ENCODE measurements at regions not wholly inside any gene's neighbourhood (a gene's known extent, or its start where the extent isn't known, plus 50 kb on each side); places are given as distances from the start of the nearest gene placed in this dataset.

GRCh38 chr17:63337579-63337978, 108.5 kb downstream of the CYB561 start:
- Histone ChIP-seq H2AFZ (ENCODE audit: low read depth) (no peak overlapping the region), H3K4me2 (no peak overlapping the region), H3K36me3 (ENCODE audit: insufficient read depth) (no peaks in the 10 kb centered on the region), H4K20me1 (ENCODE audit: insufficient read depth) (no peaks in the 10 kb centered on the region), H3K4me3 (IDR thresholded peaks at IDR 0.05; ENCODE audit: insufficient read depth, low read depth, low read length) (no peak overlapping the region), H3K4me1 (ENCODE audit: low read depth, poor library complexity, severe bottlenecking) (no peaks in the 10 kb centered on the region), H3K79me2 (ENCODE audit: insufficient read depth, low read depth) (no peaks in the 10 kb centered on the region), H3K27me3 (ENCODE audit: insufficient read depth, low read depth) (no peaks in the 10 kb centered on the region), H3K9ac (no peak overlapping the region), H3K27ac (no peak overlapping the region)
- no peak for TF ChIP-seq CTCF (conservative IDR thresholded peaks at IDR 0.05; ENCODE audit: low read depth, low read length)

DNA sequence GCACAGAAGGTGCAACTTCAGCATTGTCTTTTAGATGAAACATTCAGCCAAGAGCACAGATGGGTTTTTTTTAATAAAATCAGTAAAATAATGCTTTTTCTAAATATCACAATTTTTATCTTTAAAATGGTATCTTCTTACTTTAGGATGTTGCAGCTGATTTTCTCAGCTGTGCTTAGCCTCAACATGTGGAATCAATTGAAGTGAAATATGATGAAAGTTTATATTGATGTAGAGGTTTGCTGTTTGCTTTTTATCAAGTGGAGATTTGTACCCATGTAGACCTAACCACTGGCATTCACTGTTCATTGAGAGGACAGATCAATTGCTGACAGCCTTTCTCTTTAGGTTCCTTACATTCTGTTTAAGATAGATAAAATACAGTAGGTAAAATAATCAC, 107.8 kb downstream of the CYB561 start:
- Histone ChIP-seq H3K4me2 (no peak overlapping the region), H4K20me1 (ENCODE audit: insufficient read depth) (no peaks in the 10 kb centered on the region), H3K36me3 (ENCODE audit: insufficient read depth) (no peaks in the 10 kb centered on the region), H3K9ac (no peak overlapping the region), H3K27ac (no peak overlapping the region), H3K4me1 (ENCODE audit: low read depth, poor library complexity, severe bottlenecking) (no peaks in the 10 kb centered on the region), H3K27me3 (ENCODE audit: insufficient read depth, low read depth) (no peaks in the 10 kb centered on the region), H2AFZ (ENCODE audit: low read depth) (no peak overlapping the region), H3K4me3 (IDR thresholded peaks at IDR 0.05; ENCODE audit: insufficient read depth, low read depth, low read length) (no peak overlapping the region), H3K79me2 (ENCODE audit: insufficient read depth, low read depth) (no peaks in the 10 kb centered on the region)
- TF ChIP-seq CTCF (conservative IDR thresholded peaks at IDR 0.05; ENCODE audit: low read depth, low read length), result no peak

DNA sequence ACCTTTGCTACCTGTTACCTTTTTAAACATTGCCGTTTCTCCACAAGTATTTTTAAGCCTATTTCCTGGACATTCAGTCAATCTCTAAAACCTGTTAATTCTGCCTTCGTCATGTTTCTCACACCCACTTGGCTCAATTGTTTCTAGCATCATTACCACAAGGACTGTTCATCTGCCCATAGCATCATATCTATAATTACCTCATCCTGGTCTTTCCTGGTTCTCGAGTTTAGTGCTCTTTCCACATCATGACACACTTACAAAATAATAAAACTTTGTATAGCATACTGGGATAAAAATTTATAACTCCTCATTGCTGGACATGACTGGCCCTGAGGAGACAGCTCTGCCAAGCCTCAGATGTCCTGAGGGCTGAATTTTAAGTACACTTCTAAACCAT, 104.8 kb downstream of the CYB561 start:
- no peaks in the 10 kb centered on the region for H3K27me3 ChIP-seq (ENCODE audit: insufficient read depth, low read depth)
- no peak overlapping the region for H3K4me3 ChIP-seq (IDR thresholded peaks at IDR 0.05; ENCODE audit: insufficient read depth, low read depth, low read length)
- no peak overlapping the region for H2AFZ ChIP-seq (ENCODE audit: low read depth)
- no peak overlapping the region for H3K4me2 ChIP-seq
- no peaks in the 10 kb centered on the region for H3K79me2 ChIP-seq (ENCODE audit: insufficient read depth, low read depth)
- no peaks in the 10 kb centered on the region for H3K4me1 ChIP-seq (ENCODE audit: low read depth, poor library complexity, severe bottlenecking)
- TF ChIP-seq CTCF (conservative IDR thresholded peaks at IDR 0.05; ENCODE audit: low read depth, low read length), result no peak
- H3K9ac ChIP-seq, result no peak overlapping the region
- no peaks in the 10 kb centered on the region for H3K36me3 ChIP-seq (ENCODE audit: insufficient read depth)
- H3K27ac ChIP-seq, result no peak overlapping the region
- H4K20me1 ChIP-seq (ENCODE audit: insufficient read depth), result no peaks in the 10 kb centered on the region

DNA sequence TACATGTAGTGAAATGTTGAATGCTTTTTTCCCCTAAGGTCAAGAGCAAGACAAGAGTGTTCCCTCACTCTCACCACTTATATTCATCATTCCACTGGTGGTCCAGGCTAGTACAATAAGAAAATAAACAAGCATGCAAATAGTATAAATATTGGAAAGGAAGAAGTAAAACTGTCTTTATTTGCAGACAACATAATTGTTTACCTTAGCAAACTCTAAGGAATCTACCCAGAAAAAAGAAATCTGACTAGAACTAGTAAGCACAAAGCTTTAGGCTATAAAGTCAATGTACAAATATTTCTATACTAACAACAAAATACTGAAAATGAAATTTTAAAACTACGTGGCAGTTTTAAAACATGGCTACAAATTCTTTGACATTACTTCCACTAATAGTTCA, 101.7 kb downstream of the CYB561 start:
- H3K9ac ChIP-seq, result no peak overlapping the region
- no peaks in the 10 kb centered on the region for H3K36me3 ChIP-seq (ENCODE audit: insufficient read depth)
- TF ChIP-seq CTCF (conservative IDR thresholded peaks at IDR 0.05; ENCODE audit: low read depth, low read length), result no peak
- H3K27ac ChIP-seq, result no peak overlapping the region
- H4K20me1 ChIP-seq (ENCODE audit: insufficient read depth), result no peaks in the 10 kb centered on the region
- H3K79me2 ChIP-seq (ENCODE audit: insufficient read depth, low read depth), result no peaks in the 10 kb centered on the region
- H3K4me2 ChIP-seq, result no peak overlapping the region
- no peaks in the 10 kb centered on the region for H3K4me1 ChIP-seq (ENCODE audit: low read depth, poor library complexity, severe bottlenecking)
- H3K4me3 ChIP-seq (IDR thresholded peaks at IDR 0.05; ENCODE audit: insufficient read depth, low read depth, low read length), result no peak overlapping the region
- H3K27me3 ChIP-seq (ENCODE audit: insufficient read depth, low read depth), result no peaks in the 10 kb centered on the region
- no peak overlapping the region for H2AFZ ChIP-seq (ENCODE audit: low read depth)

DNA sequence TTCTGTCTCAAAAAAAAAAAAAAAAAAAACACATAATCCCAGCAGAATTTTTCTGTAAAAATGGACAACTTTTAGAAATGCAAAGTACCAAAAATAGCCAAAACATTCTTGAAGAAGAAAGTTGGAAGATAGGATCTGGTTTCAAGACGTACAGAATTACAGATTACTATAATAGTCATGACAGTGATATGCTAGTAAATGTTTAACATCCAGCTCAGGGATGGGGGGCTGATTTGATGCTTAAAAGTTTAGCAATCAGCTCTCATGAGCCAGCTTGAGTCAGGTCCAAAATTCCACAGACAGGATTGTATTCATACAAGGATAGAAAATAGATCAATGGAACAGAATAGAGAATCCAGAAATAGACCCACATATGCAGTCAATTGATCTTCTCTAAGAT, 100.5 kb downstream of the CYB561 start:
- Histone ChIP-seq H3K79me2 (ENCODE audit: insufficient read depth, low read depth) (no peaks in the 10 kb centered on the region), H3K27me3 (ENCODE audit: insufficient read depth, low read depth) (no peaks in the 10 kb centered on the region), H3K4me2 (no peak overlapping the region), H3K36me3 (ENCODE audit: insufficient read depth) (no peaks in the 10 kb centered on the region), H4K20me1 (ENCODE audit: insufficient read depth) (no peaks in the 10 kb centered on the region), H3K27ac (no peak overlapping the region), H3K4me3 (IDR thresholded peaks at IDR 0.05; ENCODE audit: insufficient read depth, low read depth, low read length) (no peak overlapping the region), H3K4me1 (ENCODE audit: low read depth, poor library complexity, severe bottlenecking) (no peaks in the 10 kb centered on the region), H2AFZ (ENCODE audit: low read depth) (no peak overlapping the region), H3K9ac (no peak overlapping the region)
- TF ChIP-seq CTCF (conservative IDR thresholded peaks at IDR 0.05; ENCODE audit: low read depth, low read length), result no peak

Data from KMS-11 (cell line).